Tibial nerve (tissue), 4 donors: ENCODE measurements at regions not wholly inside any gene's neighbourhood (a gene's known extent, or its start where the extent isn't known, plus 50 kb on each side); places are given as distances from the start of the nearest gene placed in this dataset.
A peak's percentile ranks its signal among the peaks of the same experiment; 100 is the strongest.
"Not testable (repeated sequence)": the region's sequence is repeated elsewhere in the genome, so short reads cannot be mapped to it uniquely, and the experiment has no call there.

Source experiments
- DNase-seq, 2 donors: peaks; one replicate each; pipeline ENCODE4 v3.0.0-alpha.2; 2019; ENCODE audit warnings: low spot score in 2 of 2
- H3K27ac ChIP-seq, 4 donors: fragments of 200-600 bp; sonication (generic) in 3 of 4; one replicate each; pipeline ENCODE4 v1.5.1; 2017 to 2019; ENCODE audit warnings: mild to moderate bottlenecking in 1 of 4
- H3K27me3 ChIP-seq, 2 donors: fragments of 200-600 bp; sonication (generic) in 1 of 2; one replicate each; pipeline versions ENCODE4 v1.5.1 to v1.6.0; 2017 to 2019
- H3K36me3 ChIP-seq, 3 donors: fragments of 200-600 bp; sonication (generic); one replicate each; pipeline ENCODE4 v1.5.1; 2018 to 2019
- H3K4me1 ChIP-seq, 4 donors: fragments of 200-600 bp; sonication (generic) in 3 of 4; one replicate each; pipeline ENCODE4 v1.5.1; 2017 to 2019
- H3K4me3 ChIP-seq, 4 donors: fragments of 200-600 bp; sonication (generic) in 3 of 4; one replicate each; pipeline ENCODE4 v1.5.1; 2017 to 2019; ENCODE audit warnings: mild to moderate bottlenecking in 1 of 4, moderate library complexity in 1 of 4
- H3K9me3 ChIP-seq, 4 donors: fragments of 200-600 bp; sonication (generic) in 3 of 4; one replicate each; pipeline ENCODE4 v1.5.1; 2017 to 2019
- CTCF ChIP-seq, 5 experiments: fragments of 200-600 bp in 3 of 5; fragments of 450-650 bp in 2 of 5; sonication (generic) in 3 of 5; IDR thresholded peaks; one replicate each; pipeline ENCODE4 v1.5.1; 2016 to 2019; ENCODE audit warnings: antibody characterized with exemption in 5 of 5, mild to moderate bottlenecking in 3 of 5, moderate library complexity in 2 of 5
- EP300 ChIP-seq, 2 donors: sonication (generic); formaldehyde crosslinking; IDR thresholded peaks; one replicate each; pipeline ENCODE4 v1.6.1; 2017; ENCODE audit warnings: antibody characterized with exemption in 2 of 2, mild to moderate bottlenecking in 1 of 2
- POLR2A ChIP-seq, 2 donors: fragments of 450-650 bp; IDR thresholded peaks; one replicate each; pipeline ENCODE4 v1.6.1; 2017; ENCODE audit warnings: antibody characterized with exemption in 2 of 2, mild to moderate bottlenecking in 2 of 2, moderate library complexity in 2 of 2
- WGBS, 2 donors: methylation state at CpG; one replicate each; pipeline ENCODE4 v1.1.5; 2018; 5-methylcytosine and 5-hydroxymethylcytosine counted together

GRCh38 chr2:109710505-109711229 lies 83.4 kb upstream of the RGPD5 start:
- WGBS, 2 donors, result 92 to 97% methylated on average over 7 of the region's 7 CpGs

GRCh38 chr2:109711230-109712122 lies 82.6 kb upstream of the RGPD5 start:
- 67 to 70% methylated on average over 11 of the region's 11 CpGs for WGBS, 2 donors
- no peaks in the 10 kb centered on the region for H3K36me3 ChIP-seq
- H3K9me3 ChIP-seq, result no peaks in the 10 kb centered on the region
- no peak overlapping the region for H3K4me3 ChIP-seq
- H3K27me3 ChIP-seq, result no peaks in the 10 kb centered on the region
- no peak for DNase-seq
- no peak overlapping the region for H3K27ac ChIP-seq
- H3K4me1 ChIP-seq, result no peaks in the 10 kb centered on the region
- no peak for TF ChIP-seq EP300 (IDR thresholded peaks at IDR 0.05)

More at GRCh38 chr2:109710505-109711229, 83.4 kb upstream of the RGPD5 start:
- no peaks in the 10 kb centered on the region for H3K4me1 ChIP-seq
- no peak overlapping the region for H3K4me3 ChIP-seq
- TF ChIP-seq CTCF (IDR thresholded peaks at IDR 0.05), result no peak
- TF ChIP-seq EP300 (IDR thresholded peaks at IDR 0.05), result no peak
- TF ChIP-seq POLR2A (IDR thresholded peaks at IDR 0.05), result no peak
- H3K27ac ChIP-seq, result no peak overlapping the region
- no peaks in the 10 kb centered on the region for H3K27me3 ChIP-seq
- no peaks in the 10 kb centered on the region for H3K9me3 ChIP-seq
- no peak for DNase-seq
- no peaks in the 10 kb centered on the region for H3K36me3 ChIP-seq

- TF ChIP-seq CTCF (IDR thresholded peaks at IDR 0.05) (no peak), POLR2A (IDR thresholded peaks at IDR 0.05) (no peak), EP300 (IDR thresholded peaks at IDR 0.05) (no peak)
- WGBS, 2 donors, result 73 to 79% methylated on average over 2 of the region's 2 CpGs
- no peak for DNase-seq
- Histone ChIP-seq H3K9me3 (no peaks in the 10 kb centered on the region), H3K27me3 (no peaks in the 10 kb centered on the region), H3K4me1 (no peaks in the 10 kb centered on the region), H3K27ac (no peak overlapping the region), H3K36me3 (no peaks in the 10 kb centered on the region), H3K4me3 (no peak overlapping the region)
Observed at GRCh38 chr2:109712123-109712449, 82.0 kb upstream of the RGPD5 start.

GRCh38 chr2:109712746-109713145 lies 81.4 kb upstream of the RGPD5 start:
- Histone ChIP-seq H3K27me3 (no peaks in the 10 kb centered on the region), H3K36me3 (no peaks in the 10 kb centered on the region), H3K27ac (no peak overlapping the region), H3K4me1 (no peaks in the 10 kb centered on the region), H3K9me3 (no peaks in the 10 kb centered on the region), H3K4me3 (no peak overlapping the region)
- WGBS, 2 donors, result 91% methylated on average over 5 of the region's 5 CpGs
- no peak for TF ChIP-seq CTCF (IDR thresholded peaks at IDR 0.05)
- TF ChIP-seq EP300 (IDR thresholded peaks at IDR 0.05), result no peak
- TF ChIP-seq POLR2A (IDR thresholded peaks at IDR 0.05), result no peak
- no peak for DNase-seq

GRCh38 chr2:109715313-109715805 lies 78.7 kb upstream of the RGPD5 start:
- TF ChIP-seq POLR2A (IDR thresholded peaks at IDR 0.05) (no peak), CTCF (IDR thresholded peaks at IDR 0.05) (peak in 1 of 5 experiments; percentile 37)
- Histone ChIP-seq H3K4me1 (no peaks in the 10 kb centered on the region), H3K4me3 (no peak overlapping the region), H3K36me3 (no peaks in the 10 kb centered on the region), H3K27me3 (no peaks in the 10 kb centered on the region), H3K9me3 (no peaks in the 10 kb centered on the region), H3K27ac (no peak overlapping the region)
- no peak for DNase-seq
- WGBS, 2 donors, result 35 to 56% methylated on average over 1 of the region's 1 CpG

- not testable (repeated sequence) for H3K4me3 ChIP-seq, DNase-seq, H3K27me3 ChIP-seq, H3K36me3 ChIP-seq, H3K4me1 ChIP-seq, H3K27ac ChIP-seq, H3K9me3 ChIP-seq
- WGBS, 2 donors, result 94 to 95% methylated on average over 4 of the region's 4 CpGs
Observed at GRCh38 chr2:109716596-109716995, 77.5 kb upstream of the RGPD5 start.
